ENCODE measurements at regions not wholly inside any gene's neighbourhood (a gene's known extent, or its start where the extent isn't known, plus 50 kb on each side); places are given as distances from the start of the nearest gene placed in this dataset.

GRCh38 chrX:10393899-10394298 is 226.5 kb downstream of the MID1 start:
- ChIA-PET POLR2A (no interaction called here), CTCF (no interaction called here)
- Histone ChIP-seq H3K36me3 (ENCODE audit: control insufficient read depth, insufficient read depth, low read length) (no peaks in the 10 kb centered on the region), H3K9me3 (ENCODE audit: control insufficient read depth, insufficient read depth, low read depth, low read length) (no peaks in the 10 kb centered on the region), H3K4me3 (ENCODE audit: low read depth in 2 of 2, low read length in 2 of 2) (no peak overlapping the region), H3K27me3 (ENCODE audit: control insufficient read depth, insufficient read depth, low read length) (no peaks in the 10 kb centered on the region), H3K27ac (ENCODE audit: low read length) (no peak overlapping the region), H3K4me1 (ENCODE audit: control insufficient read depth, insufficient read depth, low read length) (no peaks in the 10 kb centered on the region)
- no peak for TF ChIP-seq POLR2AphosphoS5 (IDR thresholded peaks at IDR 0.05; ENCODE audit: low read depth, low read length)
- TF ChIP-seq TCF7L2 (IDR thresholded peaks at IDR 0.05; ENCODE audit: low read depth, low read length): no peak
- no peak for TF ChIP-seq CTCF (IDR thresholded peaks at IDR 0.05)
- no peak for TF ChIP-seq REST (IDR thresholded peaks at IDR 0.05; ENCODE audit: insufficient read depth in 1 of 2, low read depth in 2 of 2, low read length in 1 of 2)
- no peak for TF ChIP-seq SIN3A (IDR thresholded peaks at IDR 0.05; ENCODE audit: borderline replicate concordance, insufficient read depth, low read depth, low read length)
- intact Hi-C loops (cut with micrococcal nuclease; ENCODE audit: unreplicated experiment): no loop called here
- no TSS peak for BruUV-seq (replicated peaks)
- in situ Hi-C loops (cut with HindIII; ENCODE audit: low pct_unique_long_range_greater_than_20kb, low sequenced_read_pairs): no loop called here
- no peak for DNase-seq (ENCODE audit: low read depth, low spot score)
- no peak for ATAC-seq

GRCh38 chrX:10395179-10395578 is 225.2 kb downstream of the MID1 start:
- no peak overlapping the region for H3K4me3 ChIP-seq (ENCODE audit: low read depth in 2 of 2, low read length in 2 of 2)
- POLR2A ChIA-PET: no interaction called here
- no TSS peak for BruUV-seq (replicated peaks)
- intact Hi-C loops (cut with micrococcal nuclease; ENCODE audit: unreplicated experiment) (no loop called here), in situ Hi-C loops (cut with HindIII; ENCODE audit: low pct_unique_long_range_greater_than_20kb, low sequenced_read_pairs) (no loop called here)
- H3K27me3 ChIP-seq (ENCODE audit: control insufficient read depth, insufficient read depth, low read length): no peaks in the 10 kb centered on the region
- H3K27ac ChIP-seq (ENCODE audit: low read length): no peak overlapping the region
- TF ChIP-seq REST (IDR thresholded peaks at IDR 0.05; ENCODE audit: insufficient read depth in 1 of 2, low read depth in 2 of 2, low read length in 1 of 2) (no peak), TCF7L2 (IDR thresholded peaks at IDR 0.05; ENCODE audit: low read depth, low read length) (no peak), POLR2AphosphoS5 (IDR thresholded peaks at IDR 0.05; ENCODE audit: low read depth, low read length) (no peak), CTCF (IDR thresholded peaks at IDR 0.05) (no peak), SIN3A (IDR thresholded peaks at IDR 0.05; ENCODE audit: borderline replicate concordance, insufficient read depth, low read depth, low read length) (no peak)
- CTCF ChIA-PET: no interaction called here
- DNase-seq (ENCODE audit: low read depth, low spot score) (no peak), ATAC-seq (no peak)
- H3K4me1 ChIP-seq (ENCODE audit: control insufficient read depth, insufficient read depth, low read length): no peaks in the 10 kb centered on the region
- no peaks in the 10 kb centered on the region for H3K36me3 ChIP-seq (ENCODE audit: control insufficient read depth, insufficient read depth, low read length)
- H3K9me3 ChIP-seq (ENCODE audit: control insufficient read depth, insufficient read depth, low read depth, low read length): no peaks in the 10 kb centered on the region
